ENCODE measurements at regions not wholly inside any gene's neighbourhood (a gene's known extent, or its start where the extent isn't known, plus 50 kb on each side); places are given as distances from the start of the nearest gene placed in this dataset.

DNA sequence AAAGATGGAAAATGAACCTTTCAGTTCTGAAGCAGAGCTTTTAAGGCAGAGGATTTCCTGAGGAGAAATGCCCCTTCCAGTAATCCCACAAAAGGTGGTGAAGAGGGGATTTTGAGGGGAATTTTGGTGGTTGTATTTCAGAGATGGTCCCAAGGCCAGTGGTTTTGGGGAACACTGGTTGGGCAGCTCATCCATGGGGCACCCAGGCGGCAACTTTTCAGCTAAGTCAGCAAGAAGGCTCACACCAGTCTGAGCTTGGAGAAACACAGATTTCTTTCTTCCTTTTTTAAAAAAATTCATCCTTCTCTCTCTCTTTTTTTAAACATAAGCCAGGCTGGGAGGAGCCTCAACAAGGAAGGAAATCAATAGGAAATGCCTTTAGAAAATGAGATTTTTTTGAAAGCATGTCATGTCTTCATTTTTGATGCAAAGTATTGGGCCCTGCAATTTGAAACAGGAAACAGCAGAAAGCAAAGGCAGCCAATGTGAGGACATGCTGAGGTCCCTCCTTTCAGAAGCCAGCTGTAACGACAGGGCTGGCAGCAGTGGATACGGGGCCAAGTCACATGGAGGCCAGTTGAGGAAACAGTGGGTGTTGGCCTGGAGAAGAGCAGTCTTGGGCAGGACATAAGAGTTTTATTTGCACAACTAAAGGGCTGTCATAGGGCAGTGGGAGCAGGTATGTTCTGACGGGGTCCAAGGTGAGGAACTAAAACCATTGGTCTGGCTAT, 155.3 kb upstream of the KLF4 start:
- no peak overlapping the region for H2AFZ ChIP-seq (ENCODE audit: low read depth)
- no peaks in the 10 kb centered on the region for H3K27me3 ChIP-seq (ENCODE audit: insufficient read depth, low read depth)
- no peak overlapping the region for H3K27ac ChIP-seq
- H3K79me2 ChIP-seq (ENCODE audit: insufficient read depth, low read depth) = no peaks in the 10 kb centered on the region
- TF ChIP-seq, protein P1, sequence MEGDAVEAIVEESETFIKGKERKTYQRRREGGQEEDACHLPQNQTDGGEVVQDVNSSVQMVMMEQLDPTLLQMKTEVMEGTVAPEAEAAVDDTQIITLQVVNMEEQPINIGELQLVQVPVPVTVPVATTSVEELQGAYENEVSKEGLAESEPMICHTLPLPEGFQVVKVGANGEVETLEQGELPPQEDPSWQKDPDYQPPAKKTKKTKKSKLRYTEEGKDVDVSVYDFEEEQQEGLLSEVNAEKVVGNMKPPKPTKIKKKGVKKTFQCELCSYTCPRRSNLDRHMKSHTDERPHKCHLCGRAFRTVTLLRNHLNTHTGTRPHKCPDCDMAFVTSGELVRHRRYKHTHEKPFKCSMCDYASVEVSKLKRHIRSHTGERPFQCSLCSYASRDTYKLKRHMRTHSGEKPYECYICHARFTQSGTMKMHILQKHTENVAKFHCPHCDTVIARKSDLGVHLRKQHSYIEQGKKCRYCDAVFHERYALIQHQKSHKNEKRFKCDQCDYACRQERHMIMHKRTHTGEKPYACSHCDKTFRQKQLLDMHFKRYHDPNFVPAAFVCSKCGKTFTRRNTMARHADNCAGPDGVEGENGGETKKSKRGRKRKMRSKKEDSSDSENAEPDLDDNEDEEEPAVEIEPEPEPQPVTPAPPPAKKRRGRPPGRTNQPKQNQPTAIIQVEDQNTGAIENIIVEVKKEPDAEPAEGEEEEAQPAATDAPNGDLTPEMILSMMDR (conservative IDR thresholded peaks at IDR 0.05; ENCODE audit: low read depth, low read length) = no peak
- no peak overlapping the region for H3K4me3 ChIP-seq (IDR thresholded peaks at IDR 0.05; ENCODE audit: insufficient read depth, low read depth, low read length)
- H3K4me1 ChIP-seq (ENCODE audit: low read depth, poor library complexity, severe bottlenecking) = no peaks in the 10 kb centered on the region
- no peaks in the 10 kb centered on the region for H3K36me3 ChIP-seq (ENCODE audit: insufficient read depth)
- no peaks in the 10 kb centered on the region for H4K20me1 ChIP-seq (ENCODE audit: insufficient read depth)
- no peak overlapping the region for H3K4me2 ChIP-seq
- H3K9ac ChIP-seq = no peak overlapping the region

DNA sequence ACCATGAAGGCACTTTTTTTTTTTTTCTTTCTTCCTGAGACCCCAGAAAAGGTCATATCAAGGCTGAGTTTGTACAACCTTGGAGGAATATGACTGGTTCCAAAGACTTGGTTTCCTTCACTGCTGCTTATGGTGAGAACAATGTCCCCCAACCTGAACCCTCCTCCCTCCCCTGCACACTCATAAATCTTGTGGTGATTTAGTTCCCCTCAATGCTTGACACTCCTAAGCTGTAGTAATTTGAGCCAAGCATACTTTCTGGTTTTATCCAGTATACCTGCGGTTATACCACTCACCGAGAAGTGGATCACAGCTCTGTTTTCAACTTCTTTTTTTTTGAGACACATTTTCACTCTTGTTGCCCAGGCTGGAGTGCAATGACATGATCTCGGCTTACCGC, 149.9 kb upstream of the KLF4 start:
- Histone ChIP-seq H3K79me2 (ENCODE audit: insufficient read depth, low read depth) (no peaks in the 10 kb centered on the region), H3K4me2 (no peak overlapping the region), H2AFZ (ENCODE audit: low read depth) (no peak overlapping the region), H3K27me3 (ENCODE audit: insufficient read depth, low read depth) (no peaks in the 10 kb centered on the region), H4K20me1 (ENCODE audit: insufficient read depth) (no peaks in the 10 kb centered on the region), H3K4me3 (IDR thresholded peaks at IDR 0.05; ENCODE audit: insufficient read depth, low read depth, low read length) (no peak overlapping the region), H3K9ac (no peak overlapping the region), H3K4me1 (ENCODE audit: low read depth, poor library complexity, severe bottlenecking) (peaks cover 19% of the 10 kb centered on the region), H3K36me3 (ENCODE audit: insufficient read depth) (no peaks in the 10 kb centered on the region), H3K27ac (no peak overlapping the region)
- TF ChIP-seq, protein P1 (conservative IDR thresholded peaks at IDR 0.05; ENCODE audit: low read depth, low read length) = no peak

DNA sequence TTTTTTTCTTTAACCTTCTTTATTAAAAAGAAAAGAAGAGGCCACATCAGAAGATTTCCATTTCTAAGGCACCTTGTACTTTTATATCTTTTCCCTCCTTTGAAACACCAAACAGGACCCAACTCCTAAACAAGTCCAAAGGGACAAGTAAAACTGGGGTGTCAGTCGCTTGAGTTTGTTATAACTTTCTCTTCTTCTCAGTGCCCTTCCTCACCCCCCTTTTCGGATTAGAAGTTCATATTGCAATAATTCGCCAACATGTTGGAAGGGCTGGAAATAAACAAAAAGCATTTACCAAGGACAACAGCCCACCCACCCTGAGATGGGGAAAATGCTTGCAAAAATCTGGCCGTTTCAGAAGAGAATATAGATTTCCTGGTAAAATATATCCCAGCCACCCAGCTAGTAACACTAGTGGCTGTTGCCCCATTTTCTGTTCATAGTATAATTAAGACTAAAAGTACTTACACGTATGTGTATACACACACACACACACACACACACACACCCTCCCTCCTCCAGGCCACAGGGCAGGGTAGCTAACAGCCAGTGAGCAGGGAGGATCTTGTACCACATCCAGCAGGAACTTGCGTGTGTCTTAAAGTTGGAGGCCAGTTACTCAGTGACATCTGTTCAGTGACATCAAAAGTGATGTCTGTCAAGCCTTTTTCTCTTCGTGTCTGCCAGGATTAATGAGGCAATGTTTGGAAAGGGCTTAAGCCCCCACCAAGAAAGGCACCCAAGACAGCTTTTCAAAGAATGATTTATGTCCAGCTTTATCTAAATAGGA, 149.1 kb upstream of the KLF4 start:
- H3K4me1 ChIP-seq (ENCODE audit: low read depth, poor library complexity, severe bottlenecking) = peaks cover 19% of the 10 kb centered on the region
- H3K79me2 ChIP-seq (ENCODE audit: insufficient read depth, low read depth) = no peaks in the 10 kb centered on the region
- no peak overlapping the region for H2AFZ ChIP-seq (ENCODE audit: low read depth)
- H3K4me3 ChIP-seq (IDR thresholded peaks at IDR 0.05; ENCODE audit: insufficient read depth, low read depth, low read length) = no peak overlapping the region
- H4K20me1 ChIP-seq (ENCODE audit: insufficient read depth) = no peaks in the 10 kb centered on the region
- H3K36me3 ChIP-seq (ENCODE audit: insufficient read depth) = no peaks in the 10 kb centered on the region
- no peak overlapping the region for H3K4me2 ChIP-seq
- no peak overlapping the region for H3K9ac ChIP-seq
- H3K27me3 ChIP-seq (ENCODE audit: insufficient read depth, low read depth) = no peaks in the 10 kb centered on the region
- TF ChIP-seq, protein P1 (conservative IDR thresholded peaks at IDR 0.05; ENCODE audit: low read depth, low read length) = no peak
- no peak overlapping the region for H3K27ac ChIP-seq

DNA sequence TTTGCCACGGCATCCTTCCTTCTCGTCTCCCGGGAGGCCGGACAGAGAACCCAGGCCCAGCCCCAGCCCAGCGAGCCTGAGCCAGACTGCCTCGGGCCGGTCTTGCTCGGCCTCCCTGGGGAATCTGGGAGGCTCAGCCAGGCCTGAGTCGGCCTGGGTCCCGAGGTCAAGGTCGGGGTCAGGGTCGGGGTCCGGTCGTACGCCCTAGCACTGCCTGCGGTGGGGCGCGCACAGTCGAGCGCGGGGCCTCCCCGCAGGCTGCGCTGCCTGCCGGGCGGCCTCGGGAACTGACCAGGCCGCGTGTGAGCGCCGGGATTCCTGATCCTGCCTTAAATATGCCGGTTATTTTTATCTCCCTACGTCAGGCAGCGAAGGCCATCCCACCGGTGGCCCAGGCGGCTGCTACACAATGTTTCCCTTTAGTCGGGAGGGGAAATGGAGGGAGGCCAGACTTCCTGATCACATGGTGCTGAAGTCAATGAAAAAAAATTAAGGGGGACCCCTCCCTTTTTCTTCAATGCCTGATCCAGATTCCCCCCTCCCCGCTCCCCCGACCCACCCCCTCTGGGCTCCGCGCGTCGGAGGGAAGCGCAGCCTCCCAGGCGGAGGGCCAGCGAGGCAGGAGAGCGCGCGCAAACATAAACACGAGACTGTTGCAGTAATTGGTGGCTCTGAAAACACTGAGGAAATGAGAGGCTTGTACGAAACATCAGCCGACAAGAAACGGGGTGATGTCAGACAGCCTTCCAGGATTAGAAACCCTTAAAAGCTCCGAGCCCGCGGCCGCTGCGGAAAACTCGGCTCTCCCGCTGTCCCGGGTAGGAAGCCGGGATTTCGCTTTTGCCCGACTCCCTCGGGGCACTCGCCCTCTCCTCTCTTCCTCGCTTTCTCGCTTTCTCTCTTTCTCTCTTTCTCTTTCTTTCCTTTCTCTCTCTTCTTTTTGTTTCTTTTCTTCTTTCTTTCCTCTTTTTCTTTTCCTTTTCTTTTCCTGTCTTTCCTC, 148.2 kb upstream of the KLF4 start:
- H3K79me2 ChIP-seq (ENCODE audit: insufficient read depth, low read depth) = no peaks in the 10 kb centered on the region
- H3K27me3 ChIP-seq (ENCODE audit: insufficient read depth, low read depth) = no peaks in the 10 kb centered on the region
- H3K4me1 ChIP-seq (ENCODE audit: low read depth, poor library complexity, severe bottlenecking) = peaks cover 19% of the 10 kb centered on the region
- TF ChIP-seq, protein P1 (conservative IDR thresholded peaks at IDR 0.05; ENCODE audit: low read depth, low read length) = no peak
- no peak overlapping the region for H3K4me3 ChIP-seq (IDR thresholded peaks at IDR 0.05; ENCODE audit: insufficient read depth, low read depth, low read length)
- H3K36me3 ChIP-seq (ENCODE audit: insufficient read depth) = no peaks in the 10 kb centered on the region
- H3K4me2 ChIP-seq = no peak overlapping the region
- no peak overlapping the region for H2AFZ ChIP-seq (ENCODE audit: low read depth)
- no peak overlapping the region for H3K9ac ChIP-seq
- H4K20me1 ChIP-seq (ENCODE audit: insufficient read depth) = no peaks in the 10 kb centered on the region
- H3K27ac ChIP-seq = no peak overlapping the region

All from KMS-11 (cell line).